ENCODE measurements at regions not wholly inside any gene's neighbourhood (a gene's known extent, or its start where the extent isn't known, plus 50 kb on each side); places are given as distances from the start of the nearest gene placed in this dataset.
"Not testable (repeated sequence)": the region's sequence is repeated elsewhere in the genome, so short reads cannot be mapped to it uniquely, and the experiment has no call there.

GRCh38 chr3:102909904-102910303, 475.1 kb downstream of the ZPLD1 start:
- H3K9me3 ChIP-seq (ENCODE audit: control insufficient read depth, low read length), result no peaks in the 10 kb centered on the region
- ATAC-seq, result no peak
- intact Hi-C loops (cut with DNase I), result no loop called here
- H3K4me1 ChIP-seq (ENCODE audit: control insufficient read depth, insufficient read depth, low read length), result no peaks in the 10 kb centered on the region
- no peak overlapping the region for H3K27ac ChIP-seq (ENCODE audit: low read length)
- H3K27me3 ChIP-seq (ENCODE audit: control insufficient read depth, insufficient read depth), result no peaks in the 10 kb centered on the region
- WGBS, result 52% methylated on average over 1 of the region's 1 CpG
- DNase-seq, result no peak
- H3K4me3 ChIP-seq (ENCODE audit: low read length), result no peak overlapping the region

DNA sequence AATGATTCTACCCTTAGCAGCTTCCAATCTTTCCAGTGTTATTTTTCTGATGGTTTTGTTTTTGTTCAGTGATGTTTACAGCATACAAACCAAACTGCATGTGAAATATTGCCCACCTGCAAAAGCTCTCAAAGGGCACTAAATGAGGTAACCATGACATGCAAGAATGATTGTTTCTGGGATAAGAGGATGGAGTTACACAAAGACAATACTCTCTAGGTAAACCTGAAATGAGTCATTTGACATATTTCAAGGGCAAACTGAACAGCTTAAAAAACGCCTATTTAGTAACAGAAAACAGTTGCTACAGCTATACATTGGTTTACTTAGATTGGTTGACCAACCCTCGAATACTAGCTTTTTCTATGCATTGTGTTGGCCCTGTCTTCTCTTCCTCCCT, 481.7 kb downstream of the ZPLD1 start:
- WGBS, result 62% methylated on average over 2 of the region's 2 CpGs
- intact Hi-C loops (cut with DNase I), result no loop called here

DNA sequence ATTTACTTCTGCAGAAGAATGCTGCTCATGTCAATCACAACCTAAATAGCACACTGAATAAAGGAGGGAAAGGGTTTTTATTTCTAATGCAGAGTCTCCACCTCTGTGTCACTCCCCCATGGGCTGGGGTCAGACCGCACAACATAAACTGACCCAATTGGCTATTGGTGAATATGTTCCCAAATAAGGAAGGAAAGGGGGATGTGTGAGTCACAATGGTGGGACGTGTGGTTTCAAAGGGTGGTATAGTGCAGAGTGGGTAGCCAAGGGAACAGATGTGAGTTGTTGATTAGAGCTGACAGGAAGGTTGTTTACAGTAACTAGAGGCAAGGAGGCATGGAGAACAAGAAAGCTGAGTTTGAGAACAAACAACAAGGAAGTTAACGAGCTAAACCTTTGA, 491.8 kb downstream of the ZPLD1 start:
- no peaks in the 10 kb centered on the region for H3K4me1 ChIP-seq (ENCODE audit: control insufficient read depth, insufficient read depth, low read length)
- no peaks in the 10 kb centered on the region for H3K9me3 ChIP-seq (ENCODE audit: control insufficient read depth, low read length)
- no peaks in the 10 kb centered on the region for H3K27me3 ChIP-seq (ENCODE audit: control insufficient read depth, insufficient read depth)
- no peak overlapping the region for H3K27ac ChIP-seq (ENCODE audit: low read length)
- DNase-seq, result no peak
- H3K4me3 ChIP-seq (ENCODE audit: low read length), result no peak overlapping the region
- intact Hi-C loops (cut with DNase I), result no loop called here
- no peak for ATAC-seq
- 68% methylated on average over 3 of the region's 3 CpGs for WGBS

More for the DNA sequence above, 481.7 kb downstream of the ZPLD1 start:
- H3K4me3 ChIP-seq (ENCODE audit: low read length), result no peak overlapping the region
- ATAC-seq (no peak), DNase-seq (no peak)
- no peak overlapping the region for H3K27ac ChIP-seq (ENCODE audit: low read length)
- H3K9me3 ChIP-seq (ENCODE audit: control insufficient read depth, low read length), result no peaks in the 10 kb centered on the region
- no peaks in the 10 kb centered on the region for H3K4me1 ChIP-seq (ENCODE audit: control insufficient read depth, insufficient read depth, low read length)
- H3K27me3 ChIP-seq (ENCODE audit: control insufficient read depth, insufficient read depth), result no peaks in the 10 kb centered on the region

GRCh38 chr3:102933377-102933776, 498.6 kb downstream of the ZPLD1 start:
- DNase-seq, result no peak
- Histone ChIP-seq H3K27me3 (ENCODE audit: control insufficient read depth, insufficient read depth) (no peaks in the 10 kb centered on the region), H3K4me1 (ENCODE audit: control insufficient read depth, insufficient read depth, low read length) (no peaks in the 10 kb centered on the region), H3K27ac (ENCODE audit: low read length) (no peak overlapping the region), H3K4me3 (ENCODE audit: low read length) (no peak overlapping the region), H3K9me3 (ENCODE audit: control insufficient read depth, low read length) (no peaks in the 10 kb centered on the region)
- WGBS, result 69% methylated on average over 2 of the region's 2 CpGs
- intact Hi-C loops (cut with DNase I), result no loop called here
- no peak for ATAC-seq

DNA sequence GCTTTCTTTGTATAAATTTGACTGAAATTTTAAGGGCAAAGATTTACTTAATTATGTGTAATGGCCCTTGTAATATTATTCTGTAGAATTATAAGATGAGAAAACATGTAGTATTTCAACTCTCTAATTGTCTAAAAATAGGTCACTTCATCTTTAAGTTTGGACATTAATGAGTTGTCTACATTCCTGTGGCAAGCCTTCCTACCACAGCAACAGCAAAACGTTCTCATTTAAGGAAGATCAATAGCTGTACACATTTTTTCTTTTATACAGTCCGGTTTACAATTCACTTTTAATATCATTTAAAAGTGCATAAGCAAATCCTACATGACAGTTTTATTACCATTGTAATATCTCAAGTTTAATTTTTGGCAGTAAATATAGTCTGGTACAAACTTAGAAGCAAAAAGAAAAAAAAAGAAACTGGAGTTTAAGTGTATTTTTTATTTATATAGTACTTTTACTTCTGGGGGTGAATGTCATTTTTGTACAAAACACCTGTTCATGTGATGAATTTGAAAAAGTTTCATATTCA, 501.8 kb downstream of the ZPLD1 start:
- Histone ChIP-seq H3K27me3 (ENCODE audit: control insufficient read depth, insufficient read depth) (no peaks in the 10 kb centered on the region), H3K4me1 (ENCODE audit: control insufficient read depth, insufficient read depth, low read length) (no peaks in the 10 kb centered on the region), H3K4me3 (ENCODE audit: low read length) (no peak overlapping the region), H3K27ac (ENCODE audit: low read length) (no peak overlapping the region), H3K9me3 (ENCODE audit: control insufficient read depth, low read length) (no peaks in the 10 kb centered on the region)
- WGBS, result 39% methylated on average over 2 of the region's 2 CpGs
- DNase-seq (no peak), ATAC-seq (no peak)
- intact Hi-C loops (cut with DNase I), result no loop called here

- no peak for ATAC-seq
- intact Hi-C loops (cut with DNase I), result no loop called here
These were observed 507.0 kb downstream of the ZPLD1 start for GRCh38 chr3:102941786-102942185.

GRCh38 chr3:102946445-102946844, 511.6 kb downstream of the ZPLD1 start:
- intact Hi-C loops (cut with DNase I), result not testable (repeated sequence)

More at GRCh38 chr3:102941786-102942185, 507.0 kb downstream of the ZPLD1 start:
- Histone ChIP-seq H3K27ac (ENCODE audit: low read length) (no peak overlapping the region), H3K9me3 (ENCODE audit: control insufficient read depth, low read length) (no peaks in the 10 kb centered on the region), H3K27me3 (ENCODE audit: control insufficient read depth, insufficient read depth) (no peaks in the 10 kb centered on the region), H3K4me3 (ENCODE audit: low read length) (no peak overlapping the region), H3K4me1 (ENCODE audit: control insufficient read depth, insufficient read depth, low read length) (no peaks in the 10 kb centered on the region)
- WGBS, result 72% methylated on average over 1 of the region's 1 CpG
- no peak for DNase-seq

DNA sequence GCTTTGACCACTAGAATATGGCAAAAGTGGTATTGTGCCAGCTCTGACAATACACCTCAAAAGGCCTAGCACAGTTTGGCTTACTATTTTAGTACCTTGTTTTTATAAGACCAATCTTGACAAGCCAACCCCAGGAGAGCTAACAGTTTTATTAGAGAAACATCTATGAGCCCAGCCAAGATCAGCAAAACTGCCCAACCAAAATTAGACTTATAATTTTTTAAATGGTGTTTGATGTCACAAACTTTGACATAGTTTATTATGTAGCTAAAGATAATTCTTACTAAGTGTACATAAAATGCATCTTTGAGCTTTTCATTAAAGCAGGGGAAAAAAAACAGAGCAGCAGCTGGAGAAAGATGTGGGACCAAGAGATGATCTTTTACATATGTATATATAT, 537.5 kb downstream of the ZPLD1 start:
- intact Hi-C loops (cut with DNase I), result no loop called here
- H3K4me3 ChIP-seq (ENCODE audit: low read length), result no peak overlapping the region
- no peaks in the 10 kb centered on the region for H3K9me3 ChIP-seq (ENCODE audit: control insufficient read depth, low read length)
- H3K4me1 ChIP-seq (ENCODE audit: control insufficient read depth, insufficient read depth, low read length), result no peaks in the 10 kb centered on the region
- ATAC-seq, result no peak
- no peak overlapping the region for H3K27ac ChIP-seq (ENCODE audit: low read length)
- DNase-seq, result no peak
- no peaks in the 10 kb centered on the region for H3K27me3 ChIP-seq (ENCODE audit: control insufficient read depth, insufficient read depth)

More at GRCh38 chr3:102946445-102946844, 511.6 kb downstream of the ZPLD1 start:
- ATAC-seq; H3K9me3 ChIP-seq (ENCODE audit: control insufficient read depth, low read length); H3K27ac ChIP-seq (ENCODE audit: low read length); H3K4me3 ChIP-seq (ENCODE audit: low read length); H3K4me1 ChIP-seq (ENCODE audit: control insufficient read depth, insufficient read depth, low read length); H3K27me3 ChIP-seq (ENCODE audit: control insufficient read depth, insufficient read depth): not testable (repeated sequence)
- peak in 1 of 3 donors; percentile 24 for DNase-seq
- WGBS, result 90% methylated on average over 10 of the region's 10 CpGs

- Histone ChIP-seq H3K4me1 (ENCODE audit: control insufficient read depth, insufficient read depth, low read length) (no peaks in the 10 kb centered on the region), H3K27me3 (ENCODE audit: control insufficient read depth, insufficient read depth) (no peaks in the 10 kb centered on the region), H3K27ac (ENCODE audit: low read length) (no peak overlapping the region), H3K4me3 (ENCODE audit: low read length) (no peak overlapping the region), H3K9me3 (ENCODE audit: control insufficient read depth, low read length) (no peaks in the 10 kb centered on the region)
- ATAC-seq (no peak), DNase-seq (no peak)
- intact Hi-C loops (cut with DNase I), result no loop called here
- 70% methylated on average over 2 of the region's 2 CpGs for WGBS
These were observed 539.5 kb downstream of the ZPLD1 start for GRCh38 chr3:102974333-102974732.

- H3K4me3 ChIP-seq (ENCODE audit: low read length), result no peak overlapping the region
- no peaks in the 10 kb centered on the region for H3K9me3 ChIP-seq (ENCODE audit: control insufficient read depth, low read length)
- no peak overlapping the region for H3K27ac ChIP-seq (ENCODE audit: low read length)
- DNase-seq (no peak), ATAC-seq (no peak)
- no peaks in the 10 kb centered on the region for H3K4me1 ChIP-seq (ENCODE audit: control insufficient read depth, insufficient read depth, low read length)
- no peaks in the 10 kb centered on the region for H3K27me3 ChIP-seq (ENCODE audit: control insufficient read depth, insufficient read depth)
- intact Hi-C loops (cut with DNase I), result no loop called here
These were observed 544.4 kb downstream of the ZPLD1 start for GRCh38 chr3:102979191-102979590.

- Histone ChIP-seq H3K27ac (ENCODE audit: low read length) (no peak overlapping the region), H3K4me1 (ENCODE audit: control insufficient read depth, insufficient read depth, low read length) (no peaks in the 10 kb centered on the region), H3K27me3 (ENCODE audit: control insufficient read depth, insufficient read depth) (no peaks in the 10 kb centered on the region), H3K4me3 (ENCODE audit: low read length) (no peak overlapping the region), H3K9me3 (ENCODE audit: control insufficient read depth, low read length) (no peaks in the 10 kb centered on the region)
- WGBS, result 26% methylated on average over 4 of the region's 4 CpGs
- peak; percentile 97 to 100 for ATAC-seq
- peak; percentile 87 to 88 (median 88) for DNase-seq
- intact Hi-C loops (cut with DNase I), result no loop called here
These were observed 545.0 kb downstream of the ZPLD1 start for GRCh38 chr3:102979682-102980354.

DNA sequence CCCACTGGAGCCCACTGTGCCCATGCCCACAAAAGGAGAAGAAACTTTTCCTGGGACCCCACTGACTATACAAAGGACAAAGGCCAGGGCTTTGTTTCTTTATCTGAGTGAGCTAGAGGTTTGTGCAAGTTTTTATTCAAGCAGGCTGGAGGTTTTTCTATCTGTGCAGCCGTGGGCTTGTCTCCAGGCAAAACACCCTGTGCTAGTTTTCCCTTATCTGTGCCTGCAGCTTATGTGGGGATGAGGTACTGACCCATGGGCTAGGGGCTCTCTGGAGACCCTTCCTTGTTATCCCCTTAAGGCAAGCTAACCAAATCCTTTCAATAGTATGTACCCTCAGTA, 545.5 kb downstream of the ZPLD1 start:
- no peak for DNase-seq

More for the DNA sequence above, 545.5 kb downstream of the ZPLD1 start:
- H3K4me3 ChIP-seq (ENCODE audit: low read length), result no peak overlapping the region
- H3K27me3 ChIP-seq (ENCODE audit: control insufficient read depth, insufficient read depth), result no peaks in the 10 kb centered on the region
- H3K27ac ChIP-seq (ENCODE audit: low read length), result no peak overlapping the region
- WGBS, result 10% methylated on average over 1 of the region's 1 CpG
- ATAC-seq, result peak; percentile 51 to 89
- no peaks in the 10 kb centered on the region for H3K9me3 ChIP-seq (ENCODE audit: control insufficient read depth, low read length)
- intact Hi-C loops (cut with DNase I), result no loop called here
- no peaks in the 10 kb centered on the region for H3K4me1 ChIP-seq (ENCODE audit: control insufficient read depth, insufficient read depth, low read length)
